OCI-LY7 (cell line): ENCODE measurements at regions not wholly inside any gene's neighbourhood (a gene's known extent, or its start where the extent isn't known, plus 50 kb on each side); places are given as distances from the start of the nearest gene placed in this dataset.

Experiments
- BruUV-seq: library from RNA; stranded (reverse); fragments of 400-500 nt; replicated peaks from 2 replicates; lab custom pipeline; 2021; lab: Mats Ljungman, UMichigan
- CTCF ChIA-PET: fragments of 300-600 bp; sonication (Branson Sonifier 250); formaldehyde crosslinking; loops from one replicate; lab custom pipeline; 2022; ENCODE audit warnings: antibody characterized with exemption; ENCODE audit not compliant: unreplicated experiment; lab: Charles Lee
- POLR2A ChIA-PET: fragments of 300-600 bp; sonication (Branson Sonifier 250); formaldehyde crosslinking; loops from one replicate; lab custom pipeline; 2022; ENCODE audit warnings: antibody characterized with exemption; lab: Charles Lee
- DNase-seq: peaks from one replicate; pipeline ENCODE4 v3.0.0-alpha.2; 2015; ENCODE audit warnings: low spot score
- H2AFZ ChIP-seq: fragments of 200-600 bp; sonication (generic), shearing (Covaris generic); 2 replicates; pipeline ENCODE4 v1.6.1; 2014; ENCODE audit warnings: mild to moderate bottlenecking, antibody characterized with exemption, low read length, moderate library complexity
- H3K27ac ChIP-seq: fragments of 200-600 bp; sonication (generic); 2 replicates; pipeline ENCODE4 v1.5.1; 2014; ENCODE audit warnings: mixed run types, low read depth, mild to moderate bottlenecking, moderate library complexity, low read length, inconsistent platforms; ENCODE audit not compliant: poor library complexity, severe bottlenecking
- H3K36me3 ChIP-seq: fragments of 200-600 bp; sonication (generic); 2 replicates; pipeline ENCODE4 v1.6.1; 2014; ENCODE audit warnings: mild to moderate bottlenecking, antibody characterized with exemption, low read length, moderate library complexity, mixed read lengths; ENCODE audit not compliant: insufficient read depth
- H3K4me1 ChIP-seq: fragments of 200-600 bp; sonication (generic); 2 replicates; pipeline ENCODE4 v1.5.1; 2014; ENCODE audit warnings: mild to moderate bottlenecking, low read length; ENCODE audit not compliant: insufficient read depth, poor library complexity, severe bottlenecking
- H3K4me2 ChIP-seq: fragments of 200-600 bp; sonication (generic); 2 replicates; pipeline ENCODE4 v1.6.1; 2014; ENCODE audit warnings: mild to moderate bottlenecking, low read length
- H3K4me3 ChIP-seq: fragments of 200-600 bp; sonication (generic); 2 replicates; pipeline ENCODE4 v1.5.1; 2014; ENCODE audit warnings: mild to moderate bottlenecking, low read depth, low read length; ENCODE audit not compliant: poor library complexity, severe bottlenecking
- H3K79me2 ChIP-seq: fragments of 200-600 bp; sonication (generic); 2 replicates; pipeline ENCODE4 v1.6.1; 2016; ENCODE audit warnings: low read depth, mild to moderate bottlenecking, low read length, moderate library complexity, mixed read lengths; ENCODE audit not compliant: insufficient read depth
- H3K9me2 ChIP-seq: fragments of 200-600 bp; sonication (generic); 2 replicates; pipeline ENCODE4 v1.6.1; 2016; ENCODE audit warnings: mild to moderate bottlenecking, low read length, mixed read lengths; ENCODE audit not compliant: insufficient read depth
- H3K9me3 ChIP-seq: fragments of 200-600 bp; sonication (generic); 2 replicates; pipeline ENCODE4 v1.6.1; 2014; ENCODE audit warnings: mild to moderate bottlenecking, mixed run types, low read length, mixed read lengths
- H4K20me1 ChIP-seq: fragments of 200-600 bp; sonication (generic); 2 replicates; pipeline ENCODE4 v1.6.1; 2014; ENCODE audit warnings: mild to moderate bottlenecking, antibody characterized with exemption, low read length, moderate library complexity, mixed read lengths; ENCODE audit not compliant: insufficient read depth
- CTCF ChIP-seq: fragments of 200-600 bp; sonication (generic); conservative IDR thresholded peaks from 2 replicates; pipeline ENCODE4 v1.5.1; 2014; ENCODE audit warnings: mild to moderate bottlenecking, antibody characterized with exemption, low read length, moderate library complexity, mixed read lengths
- EZH2phosphoT487 ChIP-seq: fragments of 200-600 bp; sonication (generic); IDR thresholded peaks from 2 replicates; pipeline ENCODE4 v1.6.1; 2018; ENCODE audit warnings: low read depth, borderline replicate concordance, mild to moderate bottlenecking, mixed run types, antibody characterized with exemption, low read length, moderate library complexity, mixed read lengths
- intact Hi-C: fragments of 100-400 bp; cut with micrococcal nuclease; formaldehyde crosslinking; loops from one replicate; pipeline ENCODE4 v1.10.0; 2022; ENCODE audit not compliant: unreplicated experiment

GRCh38 chr11:62030071-62030684 is 62.7 kb upstream of the FTH1 start:
- no peak overlapping the region for H3K4me3 ChIP-seq
- H3K9me2 ChIP-seq = no peaks in the 10 kb centered on the region
- H2AFZ ChIP-seq = no peak overlapping the region
- POLR2A ChIA-PET = no interaction called here
- no peaks in the 10 kb centered on the region for H4K20me1 ChIP-seq
- intact Hi-C loops = no loop called here
- H3K9me3 ChIP-seq = no peaks in the 10 kb centered on the region
- BruUV-seq = no TSS peak
- no peaks in the 10 kb centered on the region for H3K36me3 ChIP-seq
- TF ChIP-seq CTCF = no peak
- no peak for TF ChIP-seq EZH2phosphoT487
- no peaks in the 10 kb centered on the region for H3K4me1 ChIP-seq
- CTCF ChIA-PET = no interaction called here
- DNase-seq = no peak
- H3K4me2 ChIP-seq = no peak overlapping the region
- no peak overlapping the region for H3K27ac ChIP-seq
- no peaks in the 10 kb centered on the region for H3K79me2 ChIP-seq

- no peaks in the 10 kb centered on the region for H3K36me3 ChIP-seq
- intact Hi-C loops = no loop called here
- H2AFZ ChIP-seq = no peak overlapping the region
- H3K4me3 ChIP-seq = no peak overlapping the region
- H4K20me1 ChIP-seq = no peaks in the 10 kb centered on the region
- no peaks in the 10 kb centered on the region for H3K9me2 ChIP-seq
- CTCF ChIA-PET = no interaction called here
- no peak for DNase-seq
- no peaks in the 10 kb centered on the region for H3K4me1 ChIP-seq
- no peak for TF ChIP-seq EZH2phosphoT487
- no peak for TF ChIP-seq CTCF
- no TSS peak for BruUV-seq
- no peak overlapping the region for H3K4me2 ChIP-seq
- POLR2A ChIA-PET = no interaction called here
- no peak overlapping the region for H3K27ac ChIP-seq
- H3K79me2 ChIP-seq = no peaks in the 10 kb centered on the region
- H3K9me3 ChIP-seq = no peaks in the 10 kb centered on the region
These were observed 59.4 kb upstream of the FTH1 start for GRCh38 chr11:62026739-62027370.

GRCh38 chr11:62025487-62026105 is 58.2 kb upstream of the FTH1 start:
- POLR2A ChIA-PET = no interaction called here
- H3K36me3 ChIP-seq = no peaks in the 10 kb centered on the region
- H3K27ac ChIP-seq = no peak overlapping the region
- H3K9me2 ChIP-seq = no peaks in the 10 kb centered on the region
- CTCF ChIA-PET = no interaction called here
- H3K79me2 ChIP-seq = no peaks in the 10 kb centered on the region
- TF ChIP-seq EZH2phosphoT487 (no peak), CTCF (no peak)
- no peak for DNase-seq
- no peaks in the 10 kb centered on the region for H3K4me1 ChIP-seq
- no TSS peak for BruUV-seq
- H2AFZ ChIP-seq = no peak overlapping the region
- intact Hi-C loops = no loop called here
- H3K4me3 ChIP-seq = no peak overlapping the region
- no peaks in the 10 kb centered on the region for H3K9me3 ChIP-seq
- H3K4me2 ChIP-seq = no peak overlapping the region
- H4K20me1 ChIP-seq = no peaks in the 10 kb centered on the region
